ENCODE measurements at regions not wholly inside any gene's neighbourhood (a gene's known extent, or its start where the extent isn't known, plus 50 kb on each side); places are given as distances from the start of the nearest gene placed in this dataset.
"Not testable (repeated sequence)": the region's sequence is repeated elsewhere in the genome, so short reads cannot be mapped to it uniquely, and the experiment has no call there.

DNA sequence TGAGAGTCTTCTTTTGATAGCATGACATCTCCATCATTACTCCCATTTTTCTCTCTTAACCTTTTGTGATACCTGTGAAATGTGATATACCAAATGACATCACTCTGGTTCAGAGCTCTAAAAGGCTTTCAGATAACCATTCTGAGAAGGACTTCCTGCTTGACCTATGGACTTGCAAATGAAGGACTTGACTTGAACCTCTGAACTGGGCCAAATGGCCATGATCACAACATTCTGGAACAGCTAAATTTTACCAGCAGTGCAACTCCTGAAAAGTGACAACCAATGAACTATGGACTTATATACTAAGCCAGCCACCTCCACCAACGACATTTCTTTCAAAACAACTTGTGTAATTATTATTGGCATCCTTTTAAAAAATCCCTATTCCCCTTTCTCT, 1085.8 kb upstream of the CITED2 start:
- no peaks in the 10 kb centered on the region for H3K36me3 Mint-ChIP-seq (ENCODE audit: unreplicated experiment)
- no peaks in the 10 kb centered on the region for H3K9me3 Mint-ChIP-seq (ENCODE audit: unreplicated experiment)
- H3K4me3 Mint-ChIP-seq (ENCODE audit: unreplicated experiment), result no peak overlapping the region
- TF ChIP-seq CTCF (IDR thresholded peaks at IDR 0.05; ENCODE audit: partially characterized antibody, unreplicated experiment), result no peak
- H3K27me3 Mint-ChIP-seq (ENCODE audit: unreplicated experiment), result no peaks in the 10 kb centered on the region
- DNase-seq, result no peak
- no peak overlapping the region for H3K27ac Mint-ChIP-seq (ENCODE audit: unreplicated experiment)
- no peaks in the 10 kb centered on the region for H3K4me1 Mint-ChIP-seq (ENCODE audit: low read depth, unreplicated experiment)

DNA sequence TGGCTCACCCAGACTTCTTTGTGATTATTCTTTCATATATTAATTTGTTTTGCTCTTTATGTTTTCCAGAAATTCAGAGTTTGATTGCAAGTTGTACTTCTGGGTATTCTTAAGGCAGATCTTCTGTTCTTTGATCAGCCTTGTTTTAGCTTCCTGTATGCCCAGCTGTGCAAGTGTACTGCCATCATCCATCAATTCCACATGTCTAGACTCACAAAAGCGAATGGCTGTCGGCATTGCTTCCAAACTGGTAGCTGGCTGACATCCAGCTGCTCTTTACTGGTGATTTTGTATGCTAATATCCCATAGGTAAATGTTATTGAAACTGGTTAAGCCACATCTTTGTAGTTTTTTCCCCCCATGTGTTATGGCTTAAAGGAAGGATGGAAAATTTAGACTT, 1084.8 kb upstream of the CITED2 start:
- TF ChIP-seq CTCF (IDR thresholded peaks at IDR 0.05; ENCODE audit: partially characterized antibody, unreplicated experiment), result no peak
- Mint-ChIP-seq H3K27ac (ENCODE audit: unreplicated experiment) (no peak overlapping the region), H3K9me3 (ENCODE audit: unreplicated experiment) (no peaks in the 10 kb centered on the region), H3K36me3 (ENCODE audit: unreplicated experiment) (no peaks in the 10 kb centered on the region), H3K27me3 (ENCODE audit: unreplicated experiment) (no peaks in the 10 kb centered on the region), H3K4me1 (ENCODE audit: low read depth, unreplicated experiment) (no peaks in the 10 kb centered on the region), H3K4me3 (ENCODE audit: unreplicated experiment) (no peak overlapping the region)
- no peak for DNase-seq

DNA sequence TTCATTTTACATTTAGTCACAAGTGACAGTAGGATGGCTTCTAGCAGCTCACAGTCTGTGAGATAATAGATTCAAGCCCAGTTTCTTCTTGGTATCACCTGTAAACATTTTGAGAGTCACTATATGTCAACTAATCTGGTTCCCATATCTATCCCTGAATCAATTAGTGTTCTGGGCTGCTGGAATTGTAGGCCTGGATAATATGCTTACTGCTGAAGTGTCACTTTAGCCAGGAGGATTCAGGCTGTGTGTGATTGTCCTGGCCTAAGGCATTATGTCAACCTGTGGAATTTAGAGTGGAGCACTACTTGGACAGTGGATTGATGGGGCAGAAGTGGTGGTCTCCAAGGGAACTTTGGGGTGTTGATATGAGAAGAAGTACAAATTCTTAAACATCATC, 1071.8 kb upstream of the CITED2 start:
- H3K4me1 Mint-ChIP-seq (ENCODE audit: low read depth, unreplicated experiment), result no peaks in the 10 kb centered on the region
- TF ChIP-seq CTCF (IDR thresholded peaks at IDR 0.05; ENCODE audit: partially characterized antibody, unreplicated experiment), result no peak
- no peak overlapping the region for H3K4me3 Mint-ChIP-seq (ENCODE audit: unreplicated experiment)
- H3K27ac Mint-ChIP-seq (ENCODE audit: unreplicated experiment), result no peak overlapping the region
- H3K9me3 Mint-ChIP-seq (ENCODE audit: unreplicated experiment), result no peaks in the 10 kb centered on the region
- no peaks in the 10 kb centered on the region for H3K27me3 Mint-ChIP-seq (ENCODE audit: unreplicated experiment)
- DNase-seq, result no peak
- no peaks in the 10 kb centered on the region for H3K36me3 Mint-ChIP-seq (ENCODE audit: unreplicated experiment)

DNA sequence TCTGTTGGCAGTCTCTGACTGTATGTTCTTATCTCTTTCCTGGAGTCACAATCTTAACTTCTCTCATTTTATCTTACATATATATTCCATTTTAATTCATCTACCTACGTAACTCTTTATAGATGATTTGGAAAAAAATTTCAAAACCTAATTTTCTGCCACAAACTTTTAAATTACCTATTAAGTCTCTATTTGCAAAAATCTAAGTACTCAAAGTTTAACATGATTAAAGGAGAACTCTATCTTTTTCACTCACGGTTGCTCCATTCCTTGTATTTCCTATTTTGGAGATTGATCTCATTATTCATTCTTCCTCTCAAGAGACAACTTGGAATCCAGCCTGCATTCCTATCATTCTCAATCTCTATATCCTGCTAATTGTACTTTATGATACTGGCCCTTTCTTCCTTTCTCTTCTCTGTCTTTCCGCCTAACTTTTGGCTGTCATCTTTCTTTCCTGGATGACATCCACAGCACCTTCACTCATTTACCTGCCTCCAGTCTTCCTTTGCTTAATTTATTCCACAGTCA, 1071.1 kb upstream of the CITED2 start:
- H3K27me3 Mint-ChIP-seq (ENCODE audit: unreplicated experiment), result no peaks in the 10 kb centered on the region
- H3K27ac Mint-ChIP-seq (ENCODE audit: unreplicated experiment), result no peak overlapping the region
- H3K9me3 Mint-ChIP-seq (ENCODE audit: unreplicated experiment), result no peaks in the 10 kb centered on the region
- no peaks in the 10 kb centered on the region for H3K4me1 Mint-ChIP-seq (ENCODE audit: low read depth, unreplicated experiment)
- H3K4me3 Mint-ChIP-seq (ENCODE audit: unreplicated experiment), result no peak overlapping the region
- TF ChIP-seq CTCF (IDR thresholded peaks at IDR 0.05; ENCODE audit: partially characterized antibody, unreplicated experiment), result no peak
- H3K36me3 Mint-ChIP-seq (ENCODE audit: unreplicated experiment), result no peaks in the 10 kb centered on the region
- no peak for DNase-seq

- not testable (repeated sequence) for H3K4me3 Mint-ChIP-seq (ENCODE audit: unreplicated experiment); H3K27ac Mint-ChIP-seq (ENCODE audit: unreplicated experiment); DNase-seq; H3K9me3 Mint-ChIP-seq (ENCODE audit: unreplicated experiment); H3K36me3 Mint-ChIP-seq (ENCODE audit: unreplicated experiment); H3K4me1 Mint-ChIP-seq (ENCODE audit: low read depth, unreplicated experiment); H3K27me3 Mint-ChIP-seq (ENCODE audit: unreplicated experiment)
Observed at GRCh38 chr6:140443112-140443511, 1068.7 kb upstream of the CITED2 start.

GRCh38 chr6:140441256-140441655, 1066.8 kb upstream of the CITED2 start:
- DNase-seq, result peak; percentile 37
- Mint-ChIP-seq H3K36me3 (ENCODE audit: unreplicated experiment) (no peaks in the 10 kb centered on the region), H3K4me3 (ENCODE audit: unreplicated experiment) (no peak overlapping the region), H3K27ac (ENCODE audit: unreplicated experiment) (no peak overlapping the region), H3K4me1 (ENCODE audit: low read depth, unreplicated experiment) (peaks cover 2% of the 10 kb centered on the region), H3K27me3 (ENCODE audit: unreplicated experiment) (no peaks in the 10 kb centered on the region), H3K9me3 (ENCODE audit: unreplicated experiment) (no peaks in the 10 kb centered on the region)
- no peak for TF ChIP-seq CTCF (IDR thresholded peaks at IDR 0.05; ENCODE audit: partially characterized antibody, unreplicated experiment)

Data from glutamatergic neuron (in vitro differentiated cells).